ENCODE measurements at regions not wholly inside any gene's neighbourhood (a gene's known extent, or its start where the extent isn't known, plus 50 kb on each side); places are given as distances from the start of the nearest gene placed in this dataset.

DNA sequence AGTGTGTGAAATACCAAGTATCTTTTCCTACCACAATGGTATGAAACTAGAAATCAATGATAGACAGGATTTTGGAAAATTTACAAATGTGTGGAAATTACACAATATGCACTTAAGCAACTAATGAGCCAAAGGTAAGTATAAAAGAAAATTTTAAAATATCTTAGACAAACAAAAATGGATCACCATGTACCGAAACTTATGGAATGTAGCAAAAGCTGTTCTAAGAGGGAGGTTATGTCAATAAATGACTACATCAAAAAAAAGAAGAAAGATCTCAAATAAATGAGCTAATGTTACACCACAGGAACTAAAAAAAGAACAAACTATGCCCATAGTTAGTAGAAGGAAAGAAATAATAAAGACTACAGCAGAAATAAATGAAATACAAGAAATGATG, 1084.1 kb downstream of the TECRL start:
- Histone ChIP-seq H3K9me2 (ENCODE audit: insufficient read depth, low read length) (no peaks in the 10 kb centered on the region), H3K4me1 (ENCODE audit: insufficient read depth, low read length, poor library complexity, severe bottlenecking) (no peaks in the 10 kb centered on the region), H3K27ac (ENCODE audit: low read depth, low read length, poor library complexity, severe bottlenecking) (no peak overlapping the region), H3K79me2 (ENCODE audit: insufficient read depth, low read depth, low read length) (no peaks in the 10 kb centered on the region), H3K36me3 (ENCODE audit: insufficient read depth, low read length) (no peaks in the 10 kb centered on the region), H4K20me1 (ENCODE audit: insufficient read depth, low read length) (no peaks in the 10 kb centered on the region), H3K4me3 (ENCODE audit: low read depth, low read length, poor library complexity, severe bottlenecking) (no peak overlapping the region), H3K9me3 (ENCODE audit: low read length) (0 out of 2 replicates have a peak, but pooled peaks cover 7% of the 10 kb centered on the region), H2AFZ (ENCODE audit: low read length) (no peak overlapping the region), H3K4me2 (ENCODE audit: low read length) (no peak overlapping the region)
- TF ChIP-seq EZH2phosphoT487 (IDR thresholded peaks at IDR 0.05; ENCODE audit: borderline replicate concordance, low read depth, low read length), result no peak
- TF ChIP-seq, protein P1, sequence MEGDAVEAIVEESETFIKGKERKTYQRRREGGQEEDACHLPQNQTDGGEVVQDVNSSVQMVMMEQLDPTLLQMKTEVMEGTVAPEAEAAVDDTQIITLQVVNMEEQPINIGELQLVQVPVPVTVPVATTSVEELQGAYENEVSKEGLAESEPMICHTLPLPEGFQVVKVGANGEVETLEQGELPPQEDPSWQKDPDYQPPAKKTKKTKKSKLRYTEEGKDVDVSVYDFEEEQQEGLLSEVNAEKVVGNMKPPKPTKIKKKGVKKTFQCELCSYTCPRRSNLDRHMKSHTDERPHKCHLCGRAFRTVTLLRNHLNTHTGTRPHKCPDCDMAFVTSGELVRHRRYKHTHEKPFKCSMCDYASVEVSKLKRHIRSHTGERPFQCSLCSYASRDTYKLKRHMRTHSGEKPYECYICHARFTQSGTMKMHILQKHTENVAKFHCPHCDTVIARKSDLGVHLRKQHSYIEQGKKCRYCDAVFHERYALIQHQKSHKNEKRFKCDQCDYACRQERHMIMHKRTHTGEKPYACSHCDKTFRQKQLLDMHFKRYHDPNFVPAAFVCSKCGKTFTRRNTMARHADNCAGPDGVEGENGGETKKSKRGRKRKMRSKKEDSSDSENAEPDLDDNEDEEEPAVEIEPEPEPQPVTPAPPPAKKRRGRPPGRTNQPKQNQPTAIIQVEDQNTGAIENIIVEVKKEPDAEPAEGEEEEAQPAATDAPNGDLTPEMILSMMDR (conservative IDR thresholded peaks at IDR 0.05; ENCODE audit: low read length), result no peak
- POLR2A ChIA-PET, result no interaction called here
- no peak for DNase-seq (ENCODE audit: low spot score)
- CTCF ChIA-PET (ENCODE audit: unreplicated experiment), result no interaction called here
- intact Hi-C loops (cut with micrococcal nuclease; ENCODE audit: unreplicated experiment), result no loop called here
- BruUV-seq (replicated peaks), result no TSS peak

DNA sequence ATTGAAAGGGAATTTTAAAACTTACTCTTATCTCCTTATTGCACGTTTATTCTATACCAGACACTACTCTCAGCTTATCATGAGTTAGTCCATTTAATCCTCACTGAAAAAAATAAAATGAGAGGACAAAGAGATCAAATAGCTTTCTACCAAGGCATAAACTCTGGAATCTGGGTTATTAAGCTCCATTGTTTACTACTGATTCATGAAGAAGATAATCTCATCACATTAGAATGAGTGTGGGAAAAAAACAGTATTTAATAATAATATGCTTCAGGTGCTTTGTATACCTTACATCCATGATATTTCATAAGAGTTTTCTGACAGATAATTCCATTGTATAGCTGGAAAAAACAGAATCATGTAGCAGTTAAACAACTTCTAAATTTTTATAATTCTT, 1092.6 kb downstream of the TECRL start:
- no peaks in the 10 kb centered on the region for H3K79me2 ChIP-seq (ENCODE audit: insufficient read depth, low read depth, low read length)
- H3K4me2 ChIP-seq (ENCODE audit: low read length), result no peak overlapping the region
- no peak overlapping the region for H2AFZ ChIP-seq (ENCODE audit: low read length)
- intact Hi-C loops (cut with micrococcal nuclease; ENCODE audit: unreplicated experiment), result no loop called here
- H4K20me1 ChIP-seq (ENCODE audit: insufficient read depth, low read length), result no peaks in the 10 kb centered on the region
- no peaks in the 10 kb centered on the region for H3K9me2 ChIP-seq (ENCODE audit: insufficient read depth, low read length)
- no TSS peak for BruUV-seq (replicated peaks)
- TF ChIP-seq EZH2phosphoT487 (IDR thresholded peaks at IDR 0.05; ENCODE audit: borderline replicate concordance, low read depth, low read length), result no peak
- TF ChIP-seq, protein P1 (conservative IDR thresholded peaks at IDR 0.05; ENCODE audit: low read length), result no peak
- ChIA-PET CTCF (ENCODE audit: unreplicated experiment) (no interaction called here), POLR2A (no interaction called here)
- H3K27ac ChIP-seq (ENCODE audit: low read depth, low read length, poor library complexity, severe bottlenecking), result no peak overlapping the region
- no peaks in the 10 kb centered on the region for H3K9me3 ChIP-seq (ENCODE audit: low read length)
- no peak for DNase-seq (ENCODE audit: low spot score)
- H3K4me3 ChIP-seq (ENCODE audit: low read depth, low read length, poor library complexity, severe bottlenecking), result no peak overlapping the region
- no peaks in the 10 kb centered on the region for H3K4me1 ChIP-seq (ENCODE audit: insufficient read depth, low read length, poor library complexity, severe bottlenecking)
- no peaks in the 10 kb centered on the region for H3K36me3 ChIP-seq (ENCODE audit: insufficient read depth, low read length)

DNA sequence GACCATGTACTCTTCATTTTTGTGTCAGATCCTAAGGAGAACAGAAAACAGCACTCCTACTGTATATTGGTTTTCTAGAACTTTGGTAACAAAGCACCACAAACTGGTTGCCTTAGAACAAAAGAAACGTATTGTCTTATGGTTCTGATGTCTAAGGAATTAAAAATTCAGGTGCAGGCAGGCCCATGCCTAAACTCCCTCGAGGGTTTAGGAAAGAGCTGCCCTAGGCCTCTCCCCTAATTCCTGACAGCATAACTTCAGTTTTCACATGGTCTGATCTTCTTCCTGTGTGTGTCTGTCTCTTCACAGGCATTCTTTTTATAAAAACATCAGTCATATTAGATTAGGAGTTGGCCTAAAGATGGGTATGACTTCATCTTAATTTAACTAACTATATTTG, 1093.6 kb downstream of the TECRL start:
- CTCF ChIA-PET (ENCODE audit: unreplicated experiment), result no interaction called here
- TF ChIP-seq EZH2phosphoT487 (IDR thresholded peaks at IDR 0.05; ENCODE audit: borderline replicate concordance, low read depth, low read length), result no peak
- TF ChIP-seq, protein P1 (conservative IDR thresholded peaks at IDR 0.05; ENCODE audit: low read length), result no peak
- no peaks in the 10 kb centered on the region for H4K20me1 ChIP-seq (ENCODE audit: insufficient read depth, low read length)
- no peaks in the 10 kb centered on the region for H3K9me3 ChIP-seq (ENCODE audit: low read length)
- intact Hi-C loops (cut with micrococcal nuclease; ENCODE audit: unreplicated experiment), result no loop called here
- BruUV-seq (replicated peaks), result no TSS peak
- no peaks in the 10 kb centered on the region for H3K9me2 ChIP-seq (ENCODE audit: insufficient read depth, low read length)
- no peak overlapping the region for H2AFZ ChIP-seq (ENCODE audit: low read length)
- no peak overlapping the region for H3K4me3 ChIP-seq (ENCODE audit: low read depth, low read length, poor library complexity, severe bottlenecking)
- no peaks in the 10 kb centered on the region for H3K36me3 ChIP-seq (ENCODE audit: insufficient read depth, low read length)
- no peak for DNase-seq (ENCODE audit: low spot score)
- no peaks in the 10 kb centered on the region for H3K79me2 ChIP-seq (ENCODE audit: insufficient read depth, low read depth, low read length)
- no peaks in the 10 kb centered on the region for H3K4me1 ChIP-seq (ENCODE audit: insufficient read depth, low read length, poor library complexity, severe bottlenecking)
- no peak overlapping the region for H3K27ac ChIP-seq (ENCODE audit: low read depth, low read length, poor library complexity, severe bottlenecking)
- POLR2A ChIA-PET, result interaction anchor here (0.7 kb wide), 1 partner anchor 180 kb away, joined by 3 read pairs; no protein-coding TSS in a partner anchor
- no peak overlapping the region for H3K4me2 ChIP-seq (ENCODE audit: low read length)

Measured in OCI-LY7 (cell line).